KMS-11 (cell line): ENCODE measurements at regions not wholly inside any gene's neighbourhood (a gene's known extent, or its start where the extent isn't known, plus 50 kb on each side); places are given as distances from the start of the nearest gene placed in this dataset.

Experiments
- H2AFZ ChIP-seq: fragments of 200-600 bp; sonication (generic); 2 replicates; pipeline ENCODE4 v1.6.1; 2016; ENCODE audit warnings: antibody characterized with exemption, mixed run types, low read depth
- H3K27ac ChIP-seq: fragments of 200-600 bp; sonication (generic); 2 replicates; pipeline ENCODE4 v1.6.1; 2016; ENCODE audit warnings: mild to moderate bottlenecking, mixed run types
- H3K27me3 ChIP-seq: fragments of 200-600 bp; sonication (generic); 2 replicates; pipeline ENCODE4 v1.6.1; 2017; ENCODE audit warnings: mild to moderate bottlenecking, low read depth, mixed run types, moderate library complexity; ENCODE audit not compliant: insufficient read depth
- H3K36me3 ChIP-seq: fragments of 200-600 bp; sonication (generic); 2 replicates; pipeline ENCODE4 v1.6.1; 2017; ENCODE audit warnings: mild to moderate bottlenecking, mixed run types; ENCODE audit not compliant: insufficient read depth
- H3K4me1 ChIP-seq: fragments of 200-600 bp; sonication (generic); 2 replicates; pipeline ENCODE4 v1.6.1; 2016; ENCODE audit warnings: mild to moderate bottlenecking, low read depth, mixed run types; ENCODE audit not compliant: poor library complexity, severe bottlenecking
- H3K4me2 ChIP-seq: fragments of 200-600 bp; sonication (generic); 2 replicates; pipeline ENCODE4 v1.7.0; 2016; ENCODE audit warnings: mild to moderate bottlenecking, mixed run types
- H3K4me3 ChIP-seq: fragments of 200-600 bp; sonication (generic); IDR thresholded peaks from 2 replicates; pipeline ENCODE4 v1.6.1; 2017; ENCODE audit warnings: low read depth, low read length, mixed read lengths; ENCODE audit not compliant: insufficient read depth
- H3K79me2 ChIP-seq: fragments of 200-600 bp; sonication (generic); 2 replicates; pipeline ENCODE4 v1.6.1; 2016; ENCODE audit warnings: low read depth, mixed run types; ENCODE audit not compliant: insufficient read depth
- H3K9ac ChIP-seq: fragments of 200-600 bp; sonication (generic); 2 replicates; pipeline ENCODE4 v1.6.1; 2016; ENCODE audit warnings: mild to moderate bottlenecking, mixed run types
- H4K20me1 ChIP-seq: fragments of 200-600 bp; sonication (generic); 2 replicates; pipeline ENCODE4 v1.6.1; 2016; ENCODE audit warnings: mild to moderate bottlenecking, mixed run types; ENCODE audit not compliant: insufficient read depth
- CTCF ChIP-seq: fragments of 200-600 bp; sonication (generic); conservative IDR thresholded peaks from 2 replicates; pipeline ENCODE4 v1.6.1; 2017; ENCODE audit warnings: low read depth, mild to moderate bottlenecking, antibody characterized with exemption, low read length, moderate library complexity, mixed read lengths

- TF ChIP-seq CTCF, result no peak
- H3K4me2 ChIP-seq, result no peak overlapping the region
- no peaks in the 10 kb centered on the region for H3K36me3 ChIP-seq
These were observed 110.9 kb downstream of the MACIR start for GRCh38 chr5:103369125-103370120.

GRCh38 chr5:103367702-103368101, 109.1 kb downstream of the MACIR start:
- Histone ChIP-seq H3K79me2 (no peaks in the 10 kb centered on the region), H2AFZ (no peak overlapping the region), H3K4me3 (no peak overlapping the region), H4K20me1 (no peaks in the 10 kb centered on the region), H3K4me2 (no peak overlapping the region), H3K27ac (no peak overlapping the region), H3K36me3 (no peaks in the 10 kb centered on the region), H3K4me1 (no peaks in the 10 kb centered on the region), H3K27me3 (no peaks in the 10 kb centered on the region), H3K9ac (no peak overlapping the region)
- TF ChIP-seq CTCF, result no peak

More at GRCh38 chr5:103369125-103370120, 110.9 kb downstream of the MACIR start:
- Histone ChIP-seq H2AFZ (no peak overlapping the region), H3K27me3 (no peaks in the 10 kb centered on the region), H3K79me2 (no peaks in the 10 kb centered on the region), H4K20me1 (no peaks in the 10 kb centered on the region), H3K4me3 (no peak overlapping the region), H3K27ac (no peak overlapping the region), H3K4me1 (no peaks in the 10 kb centered on the region), H3K9ac (no peak overlapping the region)

- Histone ChIP-seq H3K27me3 (no peaks in the 10 kb centered on the region), H3K27ac (no peak overlapping the region), H3K4me3 (no peak overlapping the region), H3K4me1 (no peaks in the 10 kb centered on the region), H3K36me3 (no peaks in the 10 kb centered on the region), H3K4me2 (no peak overlapping the region), H3K79me2 (no peaks in the 10 kb centered on the region), H4K20me1 (no peaks in the 10 kb centered on the region), H2AFZ (no peak overlapping the region), H3K9ac (no peak overlapping the region)
- TF ChIP-seq CTCF, result no peak
These were observed 108.5 kb downstream of the MACIR start for GRCh38 chr5:103366918-103367549.

- Histone ChIP-seq H3K9ac (no peak overlapping the region), H3K4me3 (no peak overlapping the region), H3K27ac (no peak overlapping the region), H3K4me1 (no peaks in the 10 kb centered on the region), H3K36me3 (no peaks in the 10 kb centered on the region), H2AFZ (no peak overlapping the region), H3K27me3 (no peaks in the 10 kb centered on the region), H3K4me2 (no peak overlapping the region), H3K79me2 (no peaks in the 10 kb centered on the region), H4K20me1 (no peaks in the 10 kb centered on the region)
- no peak for TF ChIP-seq CTCF
These were observed 105.5 kb downstream of the MACIR start for GRCh38 chr5:103364074-103364473.
